ENCODE measurements at regions not wholly inside any gene's neighbourhood (a gene's known extent, or its start where the extent isn't known, plus 50 kb on each side); places are given as distances from the start of the nearest gene placed in this dataset.

GRCh38 chr6:97864366-97864765 lies 581.4 kb upstream of the MMS22L start:
- peak; percentile 23; the same call in 1 of the 2 replicates for TF ChIP-seq ZC3H10 (CRISPR knock-in tag; IDR thresholded peaks at IDR 0.05)
- TF ChIP-seq, protein P1, sequence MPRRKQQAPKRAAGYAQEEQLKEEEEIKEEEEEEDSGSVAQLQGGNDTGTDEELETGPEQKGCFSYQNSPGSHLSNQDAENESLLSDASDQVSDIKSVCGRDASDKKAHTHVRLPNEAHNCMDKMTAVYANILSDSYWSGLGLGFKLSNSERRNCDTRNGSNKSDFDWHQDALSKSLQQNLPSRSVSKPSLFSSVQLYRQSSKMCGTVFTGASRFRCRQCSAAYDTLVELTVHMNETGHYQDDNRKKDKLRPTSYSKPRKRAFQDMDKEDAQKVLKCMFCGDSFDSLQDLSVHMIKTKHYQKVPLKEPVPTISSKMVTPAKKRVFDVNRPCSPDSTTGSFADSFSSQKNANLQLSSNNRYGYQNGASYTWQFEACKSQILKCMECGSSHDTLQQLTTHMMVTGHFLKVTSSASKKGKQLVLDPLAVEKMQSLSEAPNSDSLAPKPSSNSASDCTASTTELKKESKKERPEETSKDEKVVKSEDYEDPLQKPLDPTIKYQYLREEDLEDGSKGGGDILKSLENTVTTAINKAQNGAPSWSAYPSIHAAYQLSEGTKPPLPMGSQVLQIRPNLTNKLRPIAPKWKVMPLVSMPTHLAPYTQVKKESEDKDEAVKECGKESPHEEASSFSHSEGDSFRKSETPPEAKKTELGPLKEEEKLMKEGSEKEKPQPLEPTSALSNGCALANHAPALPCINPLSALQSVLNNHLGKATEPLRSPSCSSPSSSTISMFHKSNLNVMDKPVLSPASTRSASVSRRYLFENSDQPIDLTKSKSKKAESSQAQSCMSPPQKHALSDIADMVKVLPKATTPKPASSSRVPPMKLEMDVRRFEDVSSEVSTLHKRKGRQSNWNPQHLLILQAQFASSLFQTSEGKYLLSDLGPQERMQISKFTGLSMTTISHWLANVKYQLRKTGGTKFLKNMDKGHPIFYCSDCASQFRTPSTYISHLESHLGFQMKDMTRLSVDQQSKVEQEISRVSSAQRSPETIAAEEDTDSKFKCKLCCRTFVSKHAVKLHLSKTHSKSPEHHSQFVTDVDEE (CRISPR knock-in tag; IDR thresholded peaks at IDR 0.05) = no peak
- no peak for ATAC-seq

- TF ChIP-seq BACH2 (CRISPR knock-in tag; IDR thresholded peaks at IDR 0.05; ENCODE audit: borderline replicate concordance) (no peak), ZFP3 (CRISPR knock-in tag; IDR thresholded peaks at IDR 0.05) (no peak), CSDC2 (CRISPR knock-in tag; IDR thresholded peaks at IDR 0.05) (no peak), ISL1 (CRISPR knock-in tag; IDR thresholded peaks at IDR 0.05) (peak; percentile 22; the same call in 1 of the 2 replicates), TOX (CRISPR knock-in tag; IDR thresholded peaks at IDR 0.05; ENCODE audit: borderline replicate concordance) (peak; percentile 9; the same call in 1 of the 2 replicates), ZFP30 (CRISPR knock-in tag; IDR thresholded peaks at IDR 0.05) (no peak)
- no peak; the same call in 2 of the 3 replicates for ATAC-seq
Measured at GRCh38 chr6:97864826-97865225, 581.8 kb upstream of the MMS22L start.

GRCh38 chr6:97865612-97866011 lies 582.6 kb upstream of the MMS22L start:
- no peak for ATAC-seq
- no peak for TF ChIP-seq TCF4 (CRISPR knock-in tag; IDR thresholded peaks at IDR 0.05; ENCODE audit: borderline replicate concordance)
- TF ChIP-seq ZC3H10 (CRISPR knock-in tag; IDR thresholded peaks at IDR 0.05) = no peak
- TF ChIP-seq POU6F1 (CRISPR knock-in tag; IDR thresholded peaks at IDR 0.05; ENCODE audit: borderline replicate concordance, low read depth) = no peak
- TF ChIP-seq CREB5 (CRISPR knock-in tag; IDR thresholded peaks at IDR 0.05; ENCODE audit: low read depth) = no peak
- no peak for TF ChIP-seq TOX (CRISPR knock-in tag; IDR thresholded peaks at IDR 0.05; ENCODE audit: borderline replicate concordance)

GRCh38 chr6:97866616-97867015 lies 583.6 kb upstream of the MMS22L start:
- TF ChIP-seq CSDC2 (CRISPR knock-in tag; IDR thresholded peaks at IDR 0.05) (no peak), CSRNP3 (CRISPR knock-in tag; IDR thresholded peaks at IDR 0.05) (no peak), ZFP30 (CRISPR knock-in tag; IDR thresholded peaks at IDR 0.05) (no peak)
- TF ChIP-seq, protein P1 (CRISPR knock-in tag; IDR thresholded peaks at IDR 0.05) = no peak
- ATAC-seq = no peak

DNA sequence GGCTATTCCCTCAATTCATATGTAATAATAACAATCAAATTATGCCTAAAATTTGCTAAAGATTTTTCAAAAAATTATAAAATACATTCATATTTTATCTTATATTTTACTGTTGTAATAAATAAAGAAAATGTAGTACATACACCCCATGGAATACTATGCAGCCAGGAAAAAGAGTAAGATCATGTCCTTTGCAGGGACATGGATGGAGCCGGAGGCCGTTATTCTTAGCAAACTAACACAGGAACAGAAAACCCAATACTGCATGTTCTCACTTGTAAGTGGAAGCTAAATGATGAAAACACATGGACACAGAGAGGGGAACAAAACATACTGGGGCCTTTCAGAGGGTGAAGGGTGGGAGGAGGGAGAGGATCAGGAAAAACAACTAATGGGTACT lies 584.2 kb upstream of the MMS22L start:
- ATAC-seq = no peak
- TF ChIP-seq, protein P2, sequence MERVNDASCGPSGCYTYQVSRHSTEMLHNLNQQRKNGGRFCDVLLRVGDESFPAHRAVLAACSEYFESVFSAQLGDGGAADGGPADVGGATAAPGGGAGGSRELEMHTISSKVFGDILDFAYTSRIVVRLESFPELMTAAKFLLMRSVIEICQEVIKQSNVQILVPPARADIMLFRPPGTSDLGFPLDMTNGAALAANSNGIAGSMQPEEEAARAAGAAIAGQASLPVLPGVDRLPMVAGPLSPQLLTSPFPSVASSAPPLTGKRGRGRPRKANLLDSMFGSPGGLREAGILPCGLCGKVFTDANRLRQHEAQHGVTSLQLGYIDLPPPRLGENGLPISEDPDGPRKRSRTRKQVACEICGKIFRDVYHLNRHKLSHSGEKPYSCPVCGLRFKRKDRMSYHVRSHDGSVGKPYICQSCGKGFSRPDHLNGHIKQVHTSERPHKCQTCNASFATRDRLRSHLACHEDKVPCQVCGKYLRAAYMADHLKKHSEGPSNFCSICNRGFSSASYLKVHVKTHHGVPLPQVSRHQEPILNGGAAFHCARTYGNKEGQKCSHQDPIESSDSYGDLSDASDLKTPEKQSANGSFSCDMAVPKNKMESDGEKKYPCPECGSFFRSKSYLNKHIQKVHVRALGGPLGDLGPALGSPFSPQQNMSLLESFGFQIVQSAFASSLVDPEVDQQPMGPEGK (CRISPR knock-in tag; IDR thresholded peaks at IDR 0.05; ENCODE audit: borderline replicate concordance) = no peak
- no peak for TF ChIP-seq CREB5 (CRISPR knock-in tag; IDR thresholded peaks at IDR 0.05; ENCODE audit: low read depth)
- no peak for TF ChIP-seq RARB (CRISPR knock-in tag; IDR thresholded peaks at IDR 0.05)
- no peak for TF ChIP-seq CSRNP3 (CRISPR knock-in tag; IDR thresholded peaks at IDR 0.05)
- TF ChIP-seq ZNF8 (CRISPR knock-in tag; IDR thresholded peaks at IDR 0.05) = no peak
- no peak for TF ChIP-seq CSDC2 (CRISPR knock-in tag; IDR thresholded peaks at IDR 0.05)
- TF ChIP-seq ZC3H10 (CRISPR knock-in tag; IDR thresholded peaks at IDR 0.05) = no peak
- TF ChIP-seq ISL1 (CRISPR knock-in tag; IDR thresholded peaks at IDR 0.05) = no peak

Data from SK-N-SH treated with all-trans-retinoic acid at 6 μM for 48 hours (cell line).